GM12878 (cell line): ENCODE measurements at regions not wholly inside any gene's neighbourhood (a gene's known extent, or its start where the extent isn't known, plus 50 kb on each side); places are given as distances from the start of the nearest gene placed in this dataset.

Experiments
- BCL3 ChIP-seq: IDR thresholded peaks from 2 replicates; pipeline ENCODE4 v1.6.1; 2011; ENCODE audit warnings: borderline replicate concordance, low read depth, mild to moderate bottlenecking, moderate library complexity, low read length; ENCODE audit not compliant: insufficient read depth, poor library complexity, severe bottlenecking
- CTCF ChIP-seq, 3 experiments: IDR thresholded peaks in 2 of 3; conservative IDR thresholded peaks in 1 of 3; 2 replicates each; pipeline ENCODE4 v1.5.1; 2011; ENCODE audit warnings: low read depth in 3 of 3, low read length in 3 of 3, mild to moderate bottlenecking in 3 of 3, control low read depth in 2 of 3, moderate library complexity in 2 of 3, inconsistent platforms in 1 of 3, mixed read lengths in 1 of 3; ENCODE audit not compliant: control insufficient read depth in 2 of 3, insufficient read depth in 1 of 3; ENCODE audit errors: extremely low read depth in 1 of 3
- E2F4 ChIP-seq: IDR thresholded peaks from 2 replicates; pipeline ENCODE4 v1.6.1; 2012; ENCODE audit warnings: low read depth, low read length, improper control_type of control experiment
- EP300 ChIP-seq, 2 experiments: fragments of 150-350 bp in 1 of 2; IDR thresholded peaks; 2 replicates each; pipeline ENCODE4 v1.6.1; 2011 to 2012; ENCODE audit warnings: low read depth in 2 of 2, low read length in 2 of 2, borderline replicate concordance in 1 of 2, improper control_type of control experiment in 1 of 2, inconsistent platforms in 1 of 2; ENCODE audit not compliant: control insufficient read depth in 1 of 2
- NFXL1 ChIP-seq: fragments of 450-650 bp; IDR thresholded peaks from 2 replicates; pipeline ENCODE4 v1.6.1; 2017; ENCODE audit warnings: antibody characterized with exemption, mild to moderate bottlenecking, borderline replicate concordance
- POLR2A ChIP-seq: IDR thresholded peaks from 2 replicates; pipeline ENCODE4 v1.6.1; 2011; ENCODE audit warnings: low read depth, mild to moderate bottlenecking, low read length
- POLR2AphosphoS5 ChIP-seq: IDR thresholded peaks from 2 replicates; pipeline ENCODE4 v1.6.1; 2011; ENCODE audit warnings: mild to moderate bottlenecking, low read length, inconsistent platforms
- RAD21 ChIP-seq: IDR thresholded peaks from 2 replicates; pipeline ENCODE4 v1.6.1; 2011; ENCODE audit warnings: mild to moderate bottlenecking, low read depth, low read length, moderate library complexity; ENCODE audit not compliant: insufficient read depth
- YY1 ChIP-seq: IDR thresholded peaks from 2 replicates; pipeline ENCODE4 v1.6.1; 2011; ENCODE audit warnings: low read depth, mild to moderate bottlenecking, low read length
- ZNF274 ChIP-seq: IDR thresholded peaks from one replicate; pipeline ENCODE4 v1.8.0; 2011; ENCODE audit not compliant: insufficient read length, insufficient read depth

- TF ChIP-seq RAD21 (no peak), E2F4 (no peak), BCL3 (no peak), CTCF (IDR thresholded peaks at IDR 0.05 in 2 of 3, conservative IDR thresholded peaks at IDR 0.05 in 1 of 3; ENCODE audit: control insufficient read depth in 2 of 3, extremely low read depth in 1 of 3, insufficient read depth in 1 of 3, low read depth in 3 of 3, low read length in 3 of 3) (no peak), POLR2A (no peak), YY1 (no peak), EP300 (IDR thresholded peaks at IDR 0.05; ENCODE audit: borderline replicate concordance in 1 of 2, control insufficient read depth in 1 of 2, low read depth in 2 of 2, low read length in 2 of 2) (no peak), NFXL1 (no peak), ZNF274 (no peak), POLR2AphosphoS5 (no peak)
These were observed 195.9 kb downstream of the SNX19 start for GRCh38 chr11:130720232-130721022.
